Activated CD4-positive, alpha-beta memory T cell treated with anti-CD3 and anti-CD28 coated beads for 36 hours (primary cell): ENCODE measurements at regions not wholly inside any gene's neighbourhood (a gene's known extent, or its start where the extent isn't known, plus 50 kb on each side); places are given as distances from the start of the nearest gene placed in this dataset.
"Not testable (repeated sequence)": the region's sequence is repeated elsewhere in the genome, so short reads cannot be mapped to it uniquely, and the experiment has no call there.

ENCODE experiments used
- CTCF ChIA-PET: fragments of 350-600 bp; sonication (Branson Sonifier 250); formaldehyde crosslinking; loops from one replicate; lab custom pipeline; 2021; ENCODE audit warnings: antibody characterized with exemption, inconsistent platforms; lab: Charles Lee
- POLR2A ChIA-PET: fragments of 350-600 bp; sonication (Branson Sonifier 250); formaldehyde crosslinking; loops from one replicate; lab custom pipeline; 2021; ENCODE audit warnings: antibody characterized with exemption; lab: Charles Lee
- DNase-seq: peaks from one replicate; pipeline ENCODE4 v3.0.0-alpha.2; 2020
- H3K27ac Mint-ChIP-seq: one replicate; pipeline ENCODE4 v1.8.0; 2021; ENCODE audit warnings: mixed read lengths
- H3K27me3 Mint-ChIP-seq: one replicate; pipeline ENCODE4 v1.8.0; 2021; ENCODE audit warnings: mixed read lengths
- H3K36me3 Mint-ChIP-seq: one replicate; pipeline ENCODE4 v1.8.0; 2021; ENCODE audit warnings: mixed read lengths
- H3K4me1 Mint-ChIP-seq: one replicate; pipeline ENCODE4 v1.8.0; 2021; ENCODE audit warnings: low read depth, mixed read lengths
- H3K4me3 Mint-ChIP-seq: one replicate; pipeline ENCODE4 v1.8.0; 2021; ENCODE audit warnings: mild to moderate bottlenecking, mixed read lengths
- H3K9me3 Mint-ChIP-seq: one replicate; pipeline ENCODE4 v1.8.0; 2021; ENCODE audit warnings: mixed read lengths
- intact Hi-C: fragments of 100-400 bp; cut with micrococcal nuclease; formaldehyde crosslinking; loops from one replicate; pipeline ENCODE4 v1.15.1; 2023

DNA sequence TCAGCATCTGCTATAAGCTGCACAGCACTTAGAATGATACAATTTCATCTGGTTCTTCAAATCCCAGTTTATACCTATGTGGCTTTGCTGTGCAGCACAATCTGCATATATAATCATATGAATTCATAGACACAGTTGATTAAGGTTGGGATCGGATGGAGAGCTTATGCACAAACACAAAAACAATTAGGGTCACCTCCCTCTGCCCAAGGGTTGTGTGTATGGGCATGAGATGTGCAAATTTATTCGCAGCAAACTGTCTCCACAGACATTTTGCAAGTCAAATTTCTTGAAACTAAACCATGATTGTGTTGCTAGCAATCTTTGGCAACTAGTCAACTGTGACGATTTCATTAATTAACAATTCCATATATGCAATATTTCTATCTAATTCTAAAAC, 955.7 kb downstream of the SORCS3 start:
- no peak overlapping the region for H3K27ac Mint-ChIP-seq
- no peak for DNase-seq
- no peak overlapping the region for H3K4me3 Mint-ChIP-seq
- ChIA-PET CTCF (no interaction called here), POLR2A (no interaction called here)
- H3K4me1 Mint-ChIP-seq = no peaks in the 10 kb centered on the region
- no peaks in the 10 kb centered on the region for H3K36me3 Mint-ChIP-seq
- H3K27me3 Mint-ChIP-seq = no peaks in the 10 kb centered on the region
- peaks cover 5% of the 10 kb centered on the region for H3K9me3 Mint-ChIP-seq
- intact Hi-C loops = no loop called here

DNA sequence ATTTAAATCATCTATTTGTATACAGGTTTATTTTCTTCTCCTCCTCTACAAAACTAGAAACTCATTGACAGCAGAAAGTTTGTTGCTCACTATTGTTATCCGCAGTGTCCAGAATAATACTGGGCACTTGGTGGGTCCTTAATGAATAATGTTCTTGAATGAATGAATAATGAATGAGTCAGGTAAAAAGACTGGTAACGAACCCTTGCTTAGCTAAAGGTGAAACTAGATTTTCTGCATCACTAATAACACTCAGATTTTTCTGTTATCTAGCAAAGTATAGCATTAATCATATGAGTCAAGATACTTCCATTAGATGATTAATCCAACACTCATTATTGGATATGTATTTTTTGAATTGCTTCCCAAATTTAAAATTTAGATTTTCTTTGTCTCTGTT, 953.2 kb downstream of the SORCS3 start:
- DNase-seq = no peak
- H3K4me3 Mint-ChIP-seq = no peak overlapping the region
- intact Hi-C loops = no loop called here
- no peaks in the 10 kb centered on the region for H3K27me3 Mint-ChIP-seq
- no peaks in the 10 kb centered on the region for H3K36me3 Mint-ChIP-seq
- ChIA-PET POLR2A (no interaction called here), CTCF (no interaction called here)
- no peak overlapping the region for H3K27ac Mint-ChIP-seq
- peaks cover 5% of the 10 kb centered on the region for H3K9me3 Mint-ChIP-seq
- H3K4me1 Mint-ChIP-seq = no peaks in the 10 kb centered on the region

DNA sequence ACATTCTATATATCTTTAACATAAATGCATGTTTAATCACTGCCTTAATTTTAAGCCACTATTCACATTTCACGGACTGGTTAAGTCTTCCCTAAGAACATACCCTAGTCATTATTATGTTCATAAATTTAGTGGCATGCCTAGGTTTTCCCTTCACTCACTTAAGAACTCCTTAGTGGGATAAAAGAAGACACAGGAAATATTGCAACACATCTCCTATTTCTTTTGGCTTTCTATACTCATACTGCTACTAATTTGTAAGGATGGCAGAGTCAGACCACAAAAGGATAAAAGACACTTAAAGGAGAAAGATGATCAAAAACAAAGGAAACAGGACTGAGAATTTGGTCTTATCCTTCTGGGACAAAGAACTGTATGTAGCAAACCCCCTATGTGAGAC, 951.4 kb downstream of the SORCS3 start:
- no peak overlapping the region for H3K4me3 Mint-ChIP-seq
- DNase-seq = no peak
- H3K27ac Mint-ChIP-seq = no peak overlapping the region
- H3K36me3 Mint-ChIP-seq = no peaks in the 10 kb centered on the region
- ChIA-PET CTCF (no interaction called here), POLR2A (no interaction called here)
- no peaks in the 10 kb centered on the region for H3K4me1 Mint-ChIP-seq
- H3K9me3 Mint-ChIP-seq = peaks cover 2% of the 10 kb centered on the region
- no peaks in the 10 kb centered on the region for H3K27me3 Mint-ChIP-seq
- intact Hi-C loops = no loop called here

DNA sequence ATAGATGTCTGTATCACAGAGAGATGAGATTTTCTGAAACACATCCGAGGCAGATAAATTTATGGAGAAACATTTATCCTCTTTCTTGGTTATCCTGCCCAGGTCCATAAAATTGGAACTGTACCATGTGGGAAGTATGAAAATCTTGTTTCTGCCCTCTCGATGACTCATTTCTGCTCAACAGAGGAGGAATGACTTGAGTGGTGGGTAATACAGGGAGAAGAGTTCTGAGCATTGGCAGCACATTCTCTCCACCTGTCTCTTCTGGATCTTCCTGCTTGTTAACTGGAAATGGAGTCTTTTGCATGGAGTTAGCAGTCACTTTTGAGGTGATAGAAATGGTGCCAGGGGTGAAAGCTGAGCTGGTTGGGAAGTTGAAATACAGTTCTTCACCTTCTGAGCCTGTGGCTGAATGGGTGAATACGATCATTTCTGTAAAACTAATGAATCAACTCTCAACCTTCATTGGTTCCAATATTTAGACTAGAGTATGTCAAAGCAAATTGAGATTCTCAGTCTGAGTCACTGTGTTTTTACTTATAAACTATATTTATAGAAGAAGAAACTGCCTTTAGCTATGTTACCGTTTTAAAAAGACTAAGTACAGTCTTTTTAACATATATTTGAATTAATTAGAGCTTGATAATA, 945.5 kb downstream of the SORCS3 start:
- ChIA-PET CTCF (no interaction called here), POLR2A (no interaction called here)
- peaks cover 2% of the 10 kb centered on the region for H3K9me3 Mint-ChIP-seq
- no peaks in the 10 kb centered on the region for H3K27me3 Mint-ChIP-seq
- intact Hi-C loops = no loop called here
- H3K27ac Mint-ChIP-seq = no peak overlapping the region
- no peak overlapping the region for H3K4me3 Mint-ChIP-seq
- H3K36me3 Mint-ChIP-seq = no peaks in the 10 kb centered on the region
- H3K4me1 Mint-ChIP-seq = no peaks in the 10 kb centered on the region
- no peak for DNase-seq

DNA sequence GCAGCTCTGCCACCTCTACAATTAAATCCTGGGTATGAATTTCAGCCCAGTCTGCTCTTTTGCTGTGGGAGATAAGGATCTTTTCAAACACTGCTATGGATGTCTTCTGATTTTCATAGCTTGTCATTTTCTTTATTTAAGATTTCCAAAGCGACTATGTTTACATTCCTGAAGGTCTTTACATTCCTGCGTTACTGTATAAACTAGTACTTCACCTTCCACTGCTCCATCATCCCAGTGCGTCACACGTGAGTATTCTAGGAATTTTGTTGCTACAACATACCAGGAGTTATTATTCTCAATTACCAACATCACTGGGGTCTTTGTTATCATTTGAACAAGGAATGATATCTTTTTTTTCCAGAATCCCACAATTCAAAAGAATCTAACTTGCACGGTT, 944.7 kb downstream of the SORCS3 start:
- no peaks in the 10 kb centered on the region for H3K36me3 Mint-ChIP-seq
- no peaks in the 10 kb centered on the region for H3K27me3 Mint-ChIP-seq
- intact Hi-C loops = no loop called here
- H3K4me3 Mint-ChIP-seq = no peak overlapping the region
- ChIA-PET POLR2A (no interaction called here), CTCF (no interaction called here)
- no peak for DNase-seq
- peaks cover 2% of the 10 kb centered on the region for H3K9me3 Mint-ChIP-seq
- H3K27ac Mint-ChIP-seq = no peak overlapping the region
- H3K4me1 Mint-ChIP-seq = no peaks in the 10 kb centered on the region

DNA sequence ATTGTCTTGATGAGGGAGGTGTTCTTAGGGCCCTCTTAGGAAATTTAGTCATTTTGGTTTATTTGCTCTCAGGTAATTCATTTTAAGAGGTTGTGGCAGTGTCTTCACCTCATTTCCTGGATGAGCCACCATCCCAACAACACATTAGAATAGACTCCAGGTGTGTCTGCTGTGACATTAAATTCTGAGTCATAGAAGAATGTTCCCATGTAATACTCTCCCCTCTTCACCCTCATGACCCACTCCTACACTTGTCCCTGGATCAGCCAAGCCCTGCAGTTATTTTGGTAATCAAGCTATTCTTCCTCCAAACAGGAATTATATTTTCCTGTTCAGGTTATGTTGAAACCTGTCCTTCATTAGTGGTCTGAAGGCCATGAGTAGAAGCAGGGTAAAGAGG, 944.1 kb downstream of the SORCS3 start:
- no peaks in the 10 kb centered on the region for H3K36me3 Mint-ChIP-seq
- H3K27ac Mint-ChIP-seq = no peak overlapping the region
- intact Hi-C loops = no loop called here
- CTCF ChIA-PET = no interaction called here
- no peak overlapping the region for H3K4me3 Mint-ChIP-seq
- H3K27me3 Mint-ChIP-seq = no peaks in the 10 kb centered on the region
- POLR2A ChIA-PET = no interaction called here
- H3K4me1 Mint-ChIP-seq = no peaks in the 10 kb centered on the region
- H3K9me3 Mint-ChIP-seq = peaks cover 2% of the 10 kb centered on the region
- no peak for DNase-seq

DNA sequence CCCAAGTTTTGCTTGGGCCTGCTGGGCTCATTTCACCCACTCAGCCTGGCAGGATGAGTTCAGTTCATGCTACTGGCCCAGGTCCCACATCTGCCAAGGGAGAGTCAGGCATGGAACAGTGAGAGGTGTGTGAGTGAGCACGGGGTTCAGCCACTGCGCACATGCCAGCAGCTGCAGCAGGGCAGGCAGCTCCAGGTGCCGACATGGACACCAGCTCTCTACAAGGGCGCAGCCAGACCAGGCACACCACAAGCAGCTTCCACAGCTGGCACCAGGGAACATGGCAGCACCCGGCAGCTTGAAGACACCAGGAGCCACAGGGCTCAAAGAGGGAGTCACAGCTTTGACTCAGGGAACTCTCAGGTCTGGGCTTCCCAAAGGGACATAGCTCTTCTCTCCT, 938.0 kb downstream of the SORCS3 start:
- Mint-ChIP-seq H3K27me3 (no peaks in the 10 kb centered on the region), H3K9me3 (peaks cover 7% of the 10 kb centered on the region), H3K4me3 (no peak overlapping the region), H3K4me1 (no peaks in the 10 kb centered on the region), H3K27ac (no peak overlapping the region), H3K36me3 (no peaks in the 10 kb centered on the region)
- ChIA-PET POLR2A (no interaction called here), CTCF (no interaction called here)
- DNase-seq = no peak
- intact Hi-C loops = no loop called here

DNA sequence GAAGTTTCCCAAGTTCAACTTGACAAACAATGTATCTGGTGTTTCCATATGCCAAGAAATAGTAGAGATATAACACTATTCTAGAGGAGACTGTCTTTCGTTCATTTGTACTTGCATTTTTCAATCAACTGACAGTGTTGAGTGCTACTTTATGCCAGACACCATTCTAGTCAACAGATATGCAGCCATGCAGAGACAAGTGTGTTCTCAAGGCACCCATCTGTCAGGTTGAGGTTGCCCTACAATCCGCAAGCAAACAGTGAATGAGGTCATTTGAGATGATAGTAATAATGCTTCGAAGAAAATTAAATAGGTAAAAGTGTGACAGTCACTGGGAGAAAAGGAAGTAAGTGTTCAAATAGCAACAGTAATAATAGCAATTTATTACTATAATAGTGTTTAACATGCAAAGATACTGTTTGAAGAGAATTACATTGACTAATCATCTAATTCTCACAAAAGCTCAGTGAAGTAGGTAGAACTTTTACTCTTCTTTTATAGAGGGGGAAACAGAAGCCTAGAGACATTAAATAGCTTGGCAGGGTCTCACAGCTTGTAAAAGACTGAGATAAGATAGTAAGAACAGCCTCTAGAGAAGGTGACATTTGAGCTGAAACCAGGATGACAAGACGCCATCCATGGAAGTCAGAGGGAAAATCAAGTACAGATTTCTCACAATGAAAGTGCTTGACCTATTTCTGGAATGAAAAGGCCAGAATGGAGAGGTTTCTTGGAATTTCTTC, 936.9 kb downstream of the SORCS3 start:
- ChIA-PET POLR2A (no interaction called here), CTCF (interaction anchor here (0.5 kb wide), 1 partner anchor 864 kb away, joined by 3 read pairs; no protein-coding TSS in a partner anchor)
- no peaks in the 10 kb centered on the region for H3K36me3 Mint-ChIP-seq
- intact Hi-C loops = no loop called here
- no peak overlapping the region for H3K27ac Mint-ChIP-seq
- H3K4me1 Mint-ChIP-seq = no peaks in the 10 kb centered on the region
- no peak for DNase-seq
- H3K9me3 Mint-ChIP-seq = peaks cover 18% of the 10 kb centered on the region
- H3K4me3 Mint-ChIP-seq = no peak overlapping the region
- no peaks in the 10 kb centered on the region for H3K27me3 Mint-ChIP-seq

DNA sequence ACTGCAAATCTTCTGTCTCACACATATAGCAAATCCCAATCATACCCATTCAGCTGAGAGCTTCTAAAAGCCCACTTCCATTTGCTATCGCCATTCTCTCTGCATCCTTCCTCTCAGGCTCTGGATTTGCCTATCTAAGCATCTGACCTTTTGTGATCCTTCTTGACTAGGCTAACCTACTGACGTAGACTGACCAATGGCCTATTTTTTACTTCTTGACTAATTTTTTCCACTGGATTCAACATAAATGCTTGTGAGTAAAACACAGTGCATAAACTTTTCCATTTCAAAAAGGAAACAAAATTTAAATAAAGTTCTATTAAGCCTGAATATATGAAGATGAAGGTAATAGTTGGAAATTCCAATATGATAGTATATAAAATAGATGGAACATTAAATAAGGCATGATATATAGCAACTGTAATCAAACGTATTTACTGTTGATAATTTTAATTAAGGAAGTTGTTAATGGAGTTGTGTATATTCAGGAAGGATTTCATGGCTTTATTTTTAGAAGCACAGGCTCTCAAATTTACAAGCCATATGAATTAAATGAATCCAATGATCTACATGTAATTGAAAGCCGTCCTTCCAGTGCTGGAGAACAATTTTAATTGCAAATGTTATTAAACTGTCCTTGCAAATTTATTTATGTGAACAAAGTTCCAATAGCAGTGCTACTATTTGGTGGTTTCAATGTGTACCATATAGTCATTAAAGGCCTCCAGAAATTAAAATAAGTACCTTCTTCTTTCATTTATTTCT, 918.4 kb downstream of the SORCS3 start:
- DNase-seq = no peak
- Mint-ChIP-seq H3K27ac (no peak overlapping the region), H3K27me3 (no peaks in the 10 kb centered on the region), H3K36me3 (no peaks in the 10 kb centered on the region), H3K9me3 (peaks cover 4% of the 10 kb centered on the region), H3K4me3 (no peak overlapping the region), H3K4me1 (no peaks in the 10 kb centered on the region)
- intact Hi-C loops = no loop called here
- ChIA-PET CTCF (interaction anchor here (0.7 kb wide), 1 partner anchor 23 kb away, joined by 3 read pairs; no protein-coding TSS in a partner anchor), POLR2A (no interaction called here)

DNA sequence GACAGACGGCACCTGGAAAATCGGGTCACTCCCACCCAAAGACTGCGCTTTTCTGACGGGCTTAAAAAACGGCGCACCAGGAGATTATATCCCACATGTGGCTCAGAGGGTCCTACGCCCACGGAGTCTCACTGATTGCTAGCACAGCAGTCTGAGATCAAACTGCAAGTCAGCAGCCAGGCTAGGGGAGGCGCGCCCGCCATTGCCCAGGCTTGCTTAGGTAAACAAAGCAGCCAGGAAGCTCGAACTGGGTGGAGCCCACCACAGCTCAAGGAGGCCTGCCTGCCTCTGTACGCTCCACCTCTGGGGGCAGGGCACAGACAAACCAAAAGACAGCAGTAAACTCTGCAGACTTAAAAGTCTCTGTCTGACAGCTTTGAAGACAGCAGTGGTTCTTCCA, 909.4 kb downstream of the SORCS3 start:
- H3K27ac Mint-ChIP-seq, CTCF ChIA-PET, H3K4me1 Mint-ChIP-seq, H3K36me3 Mint-ChIP-seq, H3K9me3 Mint-ChIP-seq, DNase-seq, intact Hi-C loops, H3K27me3 Mint-ChIP-seq, H3K4me3 Mint-ChIP-seq, POLR2A ChIA-PET: not testable (repeated sequence)

DNA sequence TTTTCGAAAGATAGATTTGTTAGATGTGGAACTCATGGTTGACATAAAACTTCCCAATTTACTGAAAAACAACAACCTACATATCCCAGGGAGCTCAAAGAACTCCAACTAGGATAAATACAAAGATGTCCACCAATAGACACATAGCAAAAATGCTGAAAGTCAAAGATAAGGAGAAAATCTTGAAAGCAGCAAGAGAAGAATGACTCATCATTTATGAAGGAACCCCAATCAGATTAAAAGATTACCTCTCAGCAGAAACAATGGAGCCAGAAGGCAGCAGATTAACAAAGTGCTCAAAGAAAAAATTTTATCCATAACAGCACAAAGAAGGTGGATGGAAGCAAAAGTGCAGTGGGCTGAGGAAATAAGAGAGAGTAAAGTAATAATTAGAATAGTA, 908.6 kb downstream of the SORCS3 start:
- DNase-seq = no peak
- no peak overlapping the region for H3K4me3 Mint-ChIP-seq
- no peaks in the 10 kb centered on the region for H3K27me3 Mint-ChIP-seq
- ChIA-PET CTCF (no interaction called here), POLR2A (no interaction called here)
- H3K36me3 Mint-ChIP-seq = no peaks in the 10 kb centered on the region
- no peaks in the 10 kb centered on the region for H3K4me1 Mint-ChIP-seq
- intact Hi-C loops = no loop called here
- H3K9me3 Mint-ChIP-seq = peaks cover 2% of the 10 kb centered on the region
- no peak overlapping the region for H3K27ac Mint-ChIP-seq

DNA sequence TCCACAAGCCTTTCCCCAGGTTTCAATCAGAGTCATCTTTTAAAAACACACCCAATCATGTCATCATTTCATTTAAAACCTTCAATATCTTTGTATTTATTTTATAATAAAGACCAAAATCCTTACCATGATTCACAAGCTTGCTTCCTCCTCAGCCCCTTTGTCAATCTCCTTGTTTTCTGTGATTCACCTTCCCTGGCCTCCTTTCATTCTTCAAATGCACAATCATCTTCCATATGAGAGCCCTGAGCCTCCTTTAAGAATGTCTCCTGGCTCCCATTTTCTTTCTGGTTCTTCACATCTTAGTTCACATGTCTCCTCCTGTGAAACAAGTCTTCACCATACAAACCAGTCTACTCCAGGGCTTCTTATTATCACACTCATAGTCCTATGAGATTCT, 904.0 kb downstream of the SORCS3 start:
- Mint-ChIP-seq H3K36me3 (no peaks in the 10 kb centered on the region), H3K9me3 (no peaks in the 10 kb centered on the region), H3K4me3 (no peak overlapping the region), H3K27me3 (no peaks in the 10 kb centered on the region), H3K4me1 (no peaks in the 10 kb centered on the region), H3K27ac (no peak overlapping the region)
- ChIA-PET POLR2A (no interaction called here), CTCF (no interaction called here)
- DNase-seq = no peak
- intact Hi-C loops = no loop called here
